GM12878 (cell line): ENCODE measurements at regions not wholly inside any gene's neighbourhood (a gene's known extent, or its start where the extent isn't known, plus 50 kb on each side); places are given as distances from the start of the nearest gene placed in this dataset.

Experiments used
- ATAC-seq: fragments of 200-7000 bp; cut with Tn5 transposase; 3 replicates; pipeline ENCODE4 v1.9.1; 2020; ENCODE audit warnings: mild to moderate bottlenecking, moderate library complexity
- BruUV-seq: library from RNA; stranded (reverse); fragments of 400-500 nt; replicated peaks from 2 replicates; lab custom pipeline; 2021; lab: Mats Ljungman, UMichigan
- CTCF ChIA-PET: fragments of 300-600 bp; sonication (Branson Sonifier 250); formaldehyde crosslinking; extraction: SDS; loops from one replicate; lab custom pipeline; 2021; ENCODE audit warnings: inconsistent platforms; lab: Yijun Ruan, JAX
- POLR2A ChIA-PET: fragments of 350-600 bp; formaldehyde crosslinking; extraction: SDS; loops from one replicate; lab custom pipeline; 2021; ENCODE audit warnings: inconsistent platforms; lab: Charles Lee
- RAD21 ChIA-PET: fragments of 300-600 bp; sonication (Branson Sonifier 250); formaldehyde crosslinking; loops from one replicate; lab custom pipeline; 2023; ENCODE audit warnings: antibody characterized with exemption; ENCODE audit not compliant: unreplicated experiment; lab: Charles Lee
- SMC1A ChIA-PET: fragments of 300-600 bp; sonication (Branson Sonifier 250); formaldehyde crosslinking; loops from one replicate; lab custom pipeline; 2023; ENCODE audit not compliant: unreplicated experiment, uncharacterized antibody; lab: Charles Lee
- DNase-seq: peaks from one replicate; pipeline ENCODE4 v3.0.0-alpha.2; 2011; ENCODE audit warnings: low read depth, low spot score
- FAIRE-seq: peaks from 3 replicates; lab custom pipeline; 2011; peaks lifted over from hg19 to GRCh38; lab: Jason Lieb, UNC
- H2AFZ ChIP-seq: 2 replicates; pipeline ENCODE4 v1.6.0; 2011; ENCODE audit warnings: low read depth, low read length, control low read depth; ENCODE audit not compliant: control insufficient read depth
- H3K27ac ChIP-seq: 2 replicates; pipeline ENCODE4 v1.5.1; 2011; ENCODE audit warnings: control low read depth; ENCODE audit not compliant: control insufficient read depth, insufficient read depth
- H3K27me3 ChIP-seq, 2 experiments: replicated peaks in 1 of 2; 2 replicates each; pipeline versions ENCODE4 v1.6.0 to v1.6.1; 2011; ENCODE audit warnings: low read length in 1 of 2; ENCODE audit not compliant: control insufficient read depth in 2 of 2, insufficient read depth in 2 of 2
- H3K36me3 ChIP-seq, 2 experiments: 2 replicates each; pipeline ENCODE4 v1.5.1; 2011; ENCODE audit warnings: low read length in 1 of 2; ENCODE audit not compliant: control insufficient read depth in 2 of 2, insufficient read depth in 2 of 2
- H3K4me1 ChIP-seq: 2 replicates; pipeline ENCODE4 v1.6.1; 2011; ENCODE audit warnings: mild to moderate bottlenecking, low read length, moderate library complexity, mixed read lengths; ENCODE audit not compliant: control insufficient read depth, insufficient read depth
- H3K4me2 ChIP-seq: 2 replicates; pipeline ENCODE4 v1.6.0; 2011; ENCODE audit warnings: control low read depth; ENCODE audit not compliant: control insufficient read depth, insufficient read depth
- H3K4me3 ChIP-seq: fragments of 200-600 bp; sonication (generic); 2 replicates; pipeline ENCODE4 v1.5.1; 2016
- H3K79me2 ChIP-seq: 2 replicates; pipeline ENCODE4 v1.6.0; 2011; ENCODE audit warnings: low read length; ENCODE audit not compliant: control insufficient read depth, insufficient read depth
- H3K9ac ChIP-seq: 2 replicates; pipeline ENCODE4 v1.8.0; 2011; ENCODE audit warnings: low read length, control low read depth, mixed read lengths; ENCODE audit not compliant: control insufficient read depth, insufficient read depth
- H3K9me3 ChIP-seq: replicated peaks from 3 replicates; pipeline ENCODE4 v1.5.1; 2011; ENCODE audit warnings: mild to moderate bottlenecking, low read length; ENCODE audit not compliant: control insufficient read depth, insufficient read depth
- H4K20me1 ChIP-seq: 2 replicates; pipeline ENCODE4 v1.6.0; 2011; ENCODE audit not compliant: control insufficient read depth, insufficient read depth
- CEBPB ChIP-seq, 2 experiments: fragments of 150-350 bp in 1 of 2; IDR thresholded peaks; 2 replicates each; pipeline ENCODE4 v1.6.1; 2012 to 2014; ENCODE audit warnings: low read depth in 2 of 2, low read length in 2 of 2, borderline replicate concordance in 1 of 2, inconsistent platforms in 1 of 2
- CHD1 ChIP-seq: IDR thresholded peaks from 2 replicates; pipeline ENCODE4 v1.6.1; 2012; ENCODE audit warnings: low read depth, low read length, improper control_type of control experiment
- JUNB ChIP-seq: IDR thresholded peaks from 2 replicates; pipeline ENCODE4 v1.6.1; 2016; ENCODE audit warnings: antibody characterized with exemption, mild to moderate bottlenecking
- KDM1A ChIP-seq: fragments of 200-600 bp; sonication (generic); IDR thresholded peaks from 2 replicates; pipeline ENCODE4 v1.6.1; 2016; ENCODE audit warnings: borderline replicate concordance
- KLF5 ChIP-seq: fragments of 450-650 bp; IDR thresholded peaks from 2 replicates; pipeline ENCODE4 v1.6.1; 2014; ENCODE audit warnings: mild to moderate bottlenecking; ENCODE audit not compliant: partially characterized antibody
- NR2C2 ChIP-seq: IDR thresholded peaks from 2 replicates; pipeline ENCODE4 v1.6.1; 2011; ENCODE audit warnings: borderline replicate concordance, low read depth; ENCODE audit not compliant: control insufficient read depth, insufficient read length
- SREBF1 ChIP-seq: IDR thresholded peaks from 2 replicates; pipeline ENCODE4 v1.6.1; 2012; ENCODE audit warnings: mild to moderate bottlenecking, low read length
- STAT3 ChIP-seq: IDR thresholded peaks from 2 replicates; pipeline ENCODE4 v1.6.1; 2011; ENCODE audit warnings: low read depth, low read length, improper control_type of control experiment
- SUPT20H ChIP-seq: IDR thresholded peaks from 2 replicates; pipeline ENCODE4 v1.6.1; 2011; ENCODE audit warnings: low read depth, mild to moderate bottlenecking, low read length, moderate library complexity, borderline replicate concordance; ENCODE audit not compliant: control insufficient read depth
- ZNF217 ChIP-seq: fragments of 450-650 bp; IDR thresholded peaks from 2 replicates; pipeline ENCODE4 v1.6.1; 2017; ENCODE audit warnings: antibody characterized with exemption, mild to moderate bottlenecking
- ZSCAN29 ChIP-seq: fragments of 450-650 bp; IDR thresholded peaks from 2 replicates; pipeline ENCODE4 v1.6.1; 2017; ENCODE audit warnings: mild to moderate bottlenecking, moderate library complexity
- in situ Hi-C: fragments of 300-500 bp; cut with MboI; formaldehyde crosslinking; loops from 9 replicates; pipeline ENCODE4 v1.14.3; 2018; ENCODE audit warnings: mixed read lengths
- intact Hi-C: fragments of 100-400 bp; cut with micrococcal nuclease; formaldehyde crosslinking; loops from one replicate; pipeline ENCODE4 v1.14.2; 2022; ENCODE audit not compliant: unreplicated experiment
- TF ChIP-seq, protein P1 (sequence below): fragments of 450-650 bp; formaldehyde crosslinking; IDR thresholded peaks from 2 replicates; pipeline ENCODE4 v1.4.0; 2020; ENCODE audit warnings: mild to moderate bottlenecking, moderate library complexity
- TF ChIP-seq, protein P2 (sequence below): fragments of 450-650 bp; IDR thresholded peaks from 2 replicates; pipeline ENCODE4 v1.6.1; 2016; ENCODE audit warnings: mild to moderate bottlenecking
- TF ChIP-seq, protein P3 (sequence below): IDR thresholded peaks from 2 replicates; pipeline ENCODE4 v1.6.1; 2012; ENCODE audit warnings: low read depth, low read length, improper control_type of control experiment
- TF ChIP-seq, protein P4 (sequence below): IDR thresholded peaks from 2 replicates; pipeline ENCODE4 v1.6.1; 2011; ENCODE audit warnings: borderline replicate concordance, low read depth, mild to moderate bottlenecking, moderate library complexity, low read length; ENCODE audit not compliant: insufficient read depth, poor library complexity, severe bottlenecking
- TF ChIP-seq, protein P5 (sequence below): IDR thresholded peaks from 2 replicates; pipeline ENCODE4 v1.6.1; 2011; ENCODE audit warnings: low read depth, low read length, improper control_type of control experiment, borderline replicate concordance

DNA sequence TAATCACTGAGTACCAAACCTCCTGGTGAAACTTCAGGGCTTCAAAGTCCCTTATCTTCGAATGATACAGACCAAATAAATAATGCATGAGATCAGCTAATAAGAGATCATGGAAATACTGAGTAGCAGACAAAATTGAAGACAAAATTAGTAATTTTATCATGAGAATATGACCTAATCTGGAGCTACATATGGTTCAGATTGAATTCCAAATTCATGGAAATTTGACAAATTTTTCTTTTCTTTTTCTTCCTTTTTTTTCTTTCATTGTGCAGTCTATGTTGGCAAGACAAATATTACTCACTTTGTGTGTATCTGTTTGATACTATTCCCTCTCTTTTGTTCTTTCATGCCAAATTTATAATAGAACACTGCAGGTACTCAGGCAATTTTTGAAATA is 218.1 kb upstream of the KCNJ16 start (continued):
- TF ChIP-seq, protein P1, sequence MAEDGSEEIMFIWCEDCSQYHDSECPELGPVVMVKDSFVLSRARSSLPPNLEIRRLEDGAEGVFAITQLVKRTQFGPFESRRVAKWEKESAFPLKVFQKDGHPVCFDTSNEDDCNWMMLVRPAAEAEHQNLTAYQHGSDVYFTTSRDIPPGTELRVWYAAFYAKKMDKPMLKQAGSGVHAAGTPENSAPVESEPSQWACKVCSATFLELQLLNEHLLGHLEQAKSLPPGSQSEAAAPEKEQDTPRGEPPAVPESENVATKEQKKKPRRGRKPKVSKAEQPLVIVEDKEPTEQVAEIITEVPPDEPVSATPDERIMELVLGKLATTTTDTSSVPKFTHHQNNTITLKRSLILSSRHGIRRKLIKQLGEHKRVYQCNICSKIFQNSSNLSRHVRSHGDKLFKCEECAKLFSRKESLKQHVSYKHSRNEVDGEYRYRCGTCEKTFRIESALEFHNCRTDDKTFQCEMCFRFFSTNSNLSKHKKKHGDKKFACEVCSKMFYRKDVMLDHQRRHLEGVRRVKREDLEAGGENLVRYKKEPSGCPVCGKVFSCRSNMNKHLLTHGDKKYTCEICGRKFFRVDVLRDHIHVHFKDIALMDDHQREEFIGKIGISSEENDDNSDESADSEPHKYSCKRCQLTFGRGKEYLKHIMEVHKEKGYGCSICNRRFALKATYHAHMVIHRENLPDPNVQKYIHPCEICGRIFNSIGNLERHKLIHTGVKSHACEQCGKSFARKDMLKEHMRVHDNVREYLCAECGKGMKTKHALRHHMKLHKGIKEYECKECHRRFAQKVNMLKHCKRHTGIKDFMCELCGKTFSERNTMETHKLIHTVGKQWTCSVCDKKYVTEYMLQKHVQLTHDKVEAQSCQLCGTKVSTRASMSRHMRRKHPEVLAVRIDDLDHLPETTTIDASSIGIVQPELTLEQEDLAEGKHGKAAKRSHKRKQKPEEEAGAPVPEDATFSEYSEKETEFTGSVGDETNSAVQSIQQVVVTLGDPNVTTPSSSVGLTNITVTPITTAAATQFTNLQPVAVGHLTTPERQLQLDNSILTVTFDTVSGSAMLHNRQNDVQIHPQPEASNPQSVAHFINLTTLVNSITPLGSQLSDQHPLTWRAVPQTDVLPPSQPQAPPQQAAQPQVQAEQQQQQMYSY (CRISPR knock-in tag), result no peak
- no peak for TF ChIP-seq KDM1A
- TF ChIP-seq SREBF1, result no peak
- TF ChIP-seq STAT3, result no peak
- TF ChIP-seq SUPT20H, result no peak
- TF ChIP-seq, protein P2, sequence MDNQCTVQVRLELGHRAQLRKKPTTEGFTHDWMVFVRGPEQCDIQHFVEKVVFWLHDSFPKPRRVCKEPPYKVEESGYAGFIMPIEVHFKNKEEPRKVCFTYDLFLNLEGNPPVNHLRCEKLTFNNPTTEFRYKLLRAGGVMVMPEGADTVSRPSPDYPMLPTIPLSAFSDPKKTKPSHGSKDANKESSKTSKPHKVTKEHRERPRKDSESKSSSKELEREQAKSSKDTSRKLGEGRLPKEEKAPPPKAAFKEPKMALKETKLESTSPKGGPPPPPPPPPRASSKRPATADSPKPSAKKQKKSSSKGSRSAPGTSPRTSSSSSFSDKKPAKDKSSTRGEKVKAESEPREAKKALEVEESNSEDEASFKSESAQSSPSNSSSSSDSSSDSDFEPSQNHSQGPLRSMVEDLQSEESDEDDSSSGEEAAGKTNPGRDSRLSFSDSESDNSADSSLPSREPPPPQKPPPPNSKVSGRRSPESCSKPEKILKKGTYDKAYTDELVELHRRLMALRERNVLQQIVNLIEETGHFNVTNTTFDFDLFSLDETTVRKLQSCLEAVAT, result no peak
- no peak for TF ChIP-seq ZNF217
- no peak for TF ChIP-seq CHD1
- TF ChIP-seq, all 136 proteins: peak for 0

DNA sequence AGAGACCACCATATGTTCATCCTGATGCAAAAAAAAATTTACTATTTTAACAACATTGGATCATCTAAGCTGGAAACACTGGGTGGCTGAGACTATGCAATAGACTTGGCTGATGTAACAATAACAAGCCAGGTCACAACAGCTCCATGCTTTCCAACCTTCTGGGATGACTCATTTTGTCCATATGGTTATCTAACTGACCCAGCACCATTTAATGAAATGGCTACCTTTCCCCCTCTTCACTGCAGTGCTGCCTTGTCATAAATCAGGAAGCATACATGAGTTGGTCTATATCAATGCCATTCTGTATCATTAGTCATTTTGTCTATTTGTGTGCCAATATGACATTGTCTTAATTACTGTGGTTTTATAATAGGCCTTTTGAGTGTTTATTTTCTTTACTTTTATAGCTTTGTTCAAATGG is 217.6 kb upstream of the KCNJ16 start:
- Histone ChIP-seq H3K9ac (no peak overlapping the region), H3K27ac (no peak overlapping the region), H2AFZ (no peak overlapping the region), H3K9me3 (no peaks in the 10 kb centered on the region), H3K4me2 (no peak overlapping the region), H3K27me3 (no peaks in the 10 kb centered on the region), H4K20me1 (no peaks in the 10 kb centered on the region), H3K4me1 (no peaks in the 10 kb centered on the region), H3K4me3 (no peak overlapping the region), H3K36me3 (no peaks in the 10 kb centered on the region), H3K79me2 (no peaks in the 10 kb centered on the region)
- intact Hi-C loops (no loop called here), in situ Hi-C loops (no loop called here)
- ChIA-PET POLR2A (no interaction called here), CTCF (no interaction called here), SMC1A (no interaction called here), RAD21 (no interaction called here)
- no peak for FAIRE-seq
- BruUV-seq, result no TSS peak
- ATAC-seq, result no peak
- no peak for DNase-seq
- TF ChIP-seq JUNB (no peak), ZSCAN29 (no peak), CEBPB (IDR thresholded peaks at IDR 0.05; ENCODE audit: borderline replicate concordance in 1 of 2, low read depth in 2 of 2, low read length in 2 of 2) (no peak), KLF5 (no peak), NR2C2 (no peak)
- TF ChIP-seq, protein P3, sequence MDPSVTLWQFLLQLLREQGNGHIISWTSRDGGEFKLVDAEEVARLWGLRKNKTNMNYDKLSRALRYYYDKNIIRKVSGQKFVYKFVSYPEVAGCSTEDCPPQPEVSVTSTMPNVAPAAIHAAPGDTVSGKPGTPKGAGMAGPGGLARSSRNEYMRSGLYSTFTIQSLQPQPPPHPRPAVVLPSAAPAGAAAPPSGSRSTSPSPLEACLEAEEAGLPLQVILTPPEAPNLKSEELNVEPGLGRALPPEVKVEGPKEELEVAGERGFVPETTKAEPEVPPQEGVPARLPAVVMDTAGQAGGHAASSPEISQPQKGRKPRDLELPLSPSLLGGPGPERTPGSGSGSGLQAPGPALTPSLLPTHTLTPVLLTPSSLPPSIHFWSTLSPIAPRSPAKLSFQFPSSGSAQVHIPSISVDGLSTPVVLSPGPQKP, result no peak
- TF ChIP-seq, protein P4, sequence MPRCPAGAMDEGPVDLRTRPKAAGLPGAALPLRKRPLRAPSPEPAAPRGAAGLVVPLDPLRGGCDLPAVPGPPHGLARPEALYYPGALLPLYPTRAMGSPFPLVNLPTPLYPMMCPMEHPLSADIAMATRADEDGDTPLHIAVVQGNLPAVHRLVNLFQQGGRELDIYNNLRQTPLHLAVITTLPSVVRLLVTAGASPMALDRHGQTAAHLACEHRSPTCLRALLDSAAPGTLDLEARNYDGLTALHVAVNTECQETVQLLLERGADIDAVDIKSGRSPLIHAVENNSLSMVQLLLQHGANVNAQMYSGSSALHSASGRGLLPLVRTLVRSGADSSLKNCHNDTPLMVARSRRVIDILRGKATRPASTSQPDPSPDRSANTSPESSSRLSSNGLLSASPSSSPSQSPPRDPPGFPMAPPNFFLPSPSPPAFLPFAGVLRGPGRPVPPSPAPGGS, result no peak
- TF ChIP-seq, protein P5, sequence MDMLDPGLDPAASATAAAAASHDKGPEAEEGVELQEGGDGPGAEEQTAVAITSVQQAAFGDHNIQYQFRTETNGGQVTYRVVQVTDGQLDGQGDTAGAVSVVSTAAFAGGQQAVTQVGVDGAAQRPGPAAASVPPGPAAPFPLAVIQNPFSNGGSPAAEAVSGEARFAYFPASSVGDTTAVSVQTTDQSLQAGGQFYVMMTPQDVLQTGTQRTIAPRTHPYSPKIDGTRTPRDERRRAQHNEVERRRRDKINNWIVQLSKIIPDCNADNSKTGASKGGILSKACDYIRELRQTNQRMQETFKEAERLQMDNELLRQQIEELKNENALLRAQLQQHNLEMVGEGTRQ, result no peak
